ENCODE measurements at regions not wholly inside any gene's neighbourhood (a gene's known extent, or its start where the extent isn't known, plus 50 kb on each side); places are given as distances from the start of the nearest gene placed in this dataset.

- in situ Hi-C loops (cut with MboI; ENCODE audit: low sequenced_read_pairs, unreplicated experiment), result no loop called here
- DNase-seq (ENCODE audit: low spot score), result no peak
- TF ChIP-seq CTCF (IDR thresholded peaks at IDR 0.05; ENCODE audit: borderline replicate concordance, control extremely low read depth, extremely low read depth, insufficient read depth, missing control alignments), result no peak
Measured at GRCh38 chr1:55726994-55727393, 511.8 kb upstream of the USP24 start.

- in situ Hi-C loops (cut with MboI; ENCODE audit: low sequenced_read_pairs, unreplicated experiment), result no loop called here
- no peak for DNase-seq (ENCODE audit: low spot score)
- no peak for TF ChIP-seq CTCF (IDR thresholded peaks at IDR 0.05; ENCODE audit: borderline replicate concordance, control extremely low read depth, extremely low read depth, insufficient read depth, missing control alignments)
Measured at GRCh38 chr1:55725378-55725777, 510.2 kb upstream of the USP24 start.

GRCh38 chr1:55724551-55725325 is 509.6 kb upstream of the USP24 start:
- in situ Hi-C loops (cut with MboI; ENCODE audit: low sequenced_read_pairs, unreplicated experiment), result no loop called here
- no peak for DNase-seq (ENCODE audit: low spot score)
- no peak for TF ChIP-seq CTCF (IDR thresholded peaks at IDR 0.05; ENCODE audit: borderline replicate concordance, control extremely low read depth, extremely low read depth, insufficient read depth, missing control alignments)

- in situ Hi-C loops (cut with MboI; ENCODE audit: low sequenced_read_pairs, unreplicated experiment), result no loop called here
- DNase-seq (ENCODE audit: low spot score), result no peak
- TF ChIP-seq CTCF (IDR thresholded peaks at IDR 0.05; ENCODE audit: borderline replicate concordance, control extremely low read depth, extremely low read depth, insufficient read depth, missing control alignments), result no peak
Measured at GRCh38 chr1:55723001-55723400, 507.8 kb upstream of the USP24 start.

GRCh38 chr1:55720261-55720660 is 505.1 kb upstream of the USP24 start:
- in situ Hi-C loops (cut with MboI; ENCODE audit: low sequenced_read_pairs, unreplicated experiment), result no loop called here
- DNase-seq (ENCODE audit: low spot score), result no peak
- no peak for TF ChIP-seq CTCF (IDR thresholded peaks at IDR 0.05; ENCODE audit: borderline replicate concordance, control extremely low read depth, extremely low read depth, insufficient read depth, missing control alignments)

GRCh38 chr1:55718758-55719671 is 503.9 kb upstream of the USP24 start:
- TF ChIP-seq CTCF (IDR thresholded peaks at IDR 0.05; ENCODE audit: borderline replicate concordance, control extremely low read depth, extremely low read depth, insufficient read depth, missing control alignments), result no peak
- in situ Hi-C loops (cut with MboI; ENCODE audit: low sequenced_read_pairs, unreplicated experiment), result no loop called here
- DNase-seq (ENCODE audit: low spot score), result no peak

All from GM13976 (cell line).